GM19438 (cell line): ENCODE measurements at regions not wholly inside any gene's neighbourhood (a gene's known extent, or its start where the extent isn't known, plus 50 kb on each side); places are given as distances from the start of the nearest gene placed in this dataset.

Experiments
- ATAC-seq: cut with Tn5 transposase; IDR thresholded peaks from one replicate; pipeline ENCODE4 v1.9.1; 2021; ENCODE audit warnings: low read depth; ENCODE audit not compliant: unreplicated experiment

DNA sequence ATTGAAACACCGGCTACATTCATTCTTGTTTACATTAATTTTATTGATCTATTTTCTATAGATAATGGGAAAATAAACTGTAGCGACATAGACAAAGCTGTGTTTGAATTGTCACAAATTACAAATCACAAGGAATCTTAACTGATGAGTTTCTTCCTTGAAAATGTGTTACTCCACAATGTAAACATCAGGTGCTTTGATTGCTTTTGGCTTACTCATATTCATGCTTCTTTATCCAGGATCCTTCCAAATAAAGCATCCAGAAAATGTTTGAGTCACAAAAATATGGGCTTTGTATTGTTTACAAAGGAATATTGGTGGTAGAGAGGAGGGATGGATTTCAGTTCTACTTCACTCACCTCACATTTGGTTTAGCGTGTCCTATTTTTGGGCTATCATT lies 64.0 kb downstream of the BMP2 start:
- ATAC-seq: no peak

DNA sequence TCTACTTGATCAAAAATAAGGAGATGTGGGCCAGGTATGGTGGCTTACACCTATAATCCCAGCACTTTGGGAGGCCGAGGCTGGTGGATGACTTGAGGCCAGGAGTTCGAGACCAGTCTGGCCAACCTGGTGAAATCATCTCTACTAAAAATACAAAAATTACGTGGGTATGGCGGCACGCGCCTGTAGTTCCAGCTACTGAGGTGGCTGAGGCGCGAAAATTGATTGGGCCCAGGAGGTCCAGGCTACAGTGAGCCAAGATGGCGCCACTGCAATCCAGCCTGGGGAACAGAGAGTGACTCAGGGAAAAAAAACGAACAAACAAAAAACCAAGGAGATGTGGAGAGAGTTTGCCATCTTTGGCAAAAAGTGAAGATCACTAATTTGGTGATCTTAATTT lies 65.3 kb downstream of the BMP2 start:
- no peak for ATAC-seq

DNA sequence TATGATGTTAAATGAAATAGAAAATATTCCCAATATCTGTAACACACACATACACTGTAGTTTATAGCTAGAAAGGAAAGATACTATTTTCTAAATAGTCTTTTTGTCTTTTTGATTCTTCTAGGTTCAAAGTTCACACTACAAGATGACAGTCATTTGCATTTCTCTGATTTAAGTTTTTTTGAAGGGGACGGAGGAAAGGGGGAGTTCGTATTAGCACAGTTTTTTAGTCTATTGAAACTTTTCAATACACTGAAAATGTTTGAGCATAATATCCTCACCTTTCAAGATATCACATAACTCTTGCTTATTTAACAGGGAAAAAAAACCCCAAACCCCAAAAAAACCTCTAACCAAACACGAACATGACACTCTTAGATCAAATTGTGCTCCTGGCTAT lies 68.1 kb downstream of the BMP2 start:
- no peak for ATAC-seq

DNA sequence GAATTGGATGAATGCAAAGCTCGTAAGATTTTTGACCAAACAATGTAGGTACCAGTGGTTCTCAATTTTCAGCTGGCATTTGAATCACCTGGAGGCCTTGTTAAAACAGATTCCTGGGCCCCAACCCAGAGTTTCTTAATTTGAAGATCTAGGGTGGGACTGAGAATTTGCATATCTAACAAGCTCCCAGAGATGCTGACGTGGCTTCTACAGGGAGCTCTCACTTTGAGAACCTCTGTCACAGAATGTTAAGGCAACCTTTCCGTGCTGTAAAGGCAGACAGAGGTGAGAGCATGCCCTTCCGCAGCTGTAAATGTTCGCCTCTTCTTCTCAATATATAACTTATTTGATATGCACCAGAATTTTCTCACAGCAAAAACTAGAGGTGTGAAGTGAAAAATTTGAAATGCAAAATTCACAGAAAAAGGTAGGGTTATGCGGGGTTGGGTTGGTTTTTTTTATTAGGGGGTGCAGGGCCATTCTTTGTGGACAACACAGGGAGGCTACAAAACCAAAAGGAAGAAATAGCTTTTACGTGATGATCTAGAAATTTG lies 69.4 kb downstream of the BMP2 start:
- no peak for ATAC-seq

DNA sequence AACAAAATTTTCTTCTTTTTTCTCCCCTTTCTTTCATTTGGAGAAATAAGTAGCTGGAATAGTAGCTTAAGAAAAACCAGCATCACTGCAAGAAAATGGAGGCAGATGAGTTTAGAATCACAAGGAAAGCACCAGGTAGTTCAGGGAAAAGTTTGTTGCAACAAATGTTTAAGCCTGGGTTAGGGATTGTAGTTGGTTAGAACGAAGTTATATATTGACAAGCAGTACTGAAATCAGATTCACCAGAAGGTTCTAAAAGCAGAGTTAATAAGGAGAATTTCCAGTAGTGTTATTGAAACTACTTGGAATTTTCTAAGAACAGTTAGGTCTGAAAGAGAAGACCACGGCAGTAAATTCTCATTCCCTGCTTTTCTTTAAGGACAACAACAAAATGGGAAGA lies 70.2 kb downstream of the BMP2 start:
- no peak for ATAC-seq

DNA sequence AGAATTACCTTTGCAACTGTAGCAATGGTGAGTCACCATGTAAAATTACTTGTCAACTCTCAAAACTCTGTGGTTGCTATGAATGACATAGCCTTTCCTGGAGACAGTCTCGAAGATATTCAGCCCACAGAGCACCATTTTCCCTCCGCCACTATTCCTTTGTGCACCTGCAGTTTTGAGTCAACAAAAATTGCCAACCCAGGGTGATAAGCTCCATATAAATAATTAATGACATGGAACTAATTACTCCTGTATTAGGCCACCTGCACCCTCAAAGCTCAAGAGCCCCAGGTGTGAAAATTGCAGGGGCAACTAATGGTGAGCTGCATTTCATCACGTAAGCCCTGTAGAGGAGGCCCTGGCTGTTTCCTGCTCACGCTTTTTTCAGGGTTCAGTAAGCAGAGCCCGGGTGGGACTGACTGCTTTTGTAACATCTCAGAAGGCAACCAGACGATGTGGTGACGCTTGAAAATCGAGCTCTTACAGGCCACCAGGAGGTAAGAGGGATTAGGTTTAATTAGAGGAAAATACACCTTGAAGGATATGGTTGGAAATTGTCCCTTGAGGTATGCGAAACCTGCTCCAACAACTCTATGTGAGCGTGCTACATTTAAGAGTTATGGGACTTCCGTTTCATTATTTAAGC lies 70.8 kb downstream of the BMP2 start:
- ATAC-seq: no peak

DNA sequence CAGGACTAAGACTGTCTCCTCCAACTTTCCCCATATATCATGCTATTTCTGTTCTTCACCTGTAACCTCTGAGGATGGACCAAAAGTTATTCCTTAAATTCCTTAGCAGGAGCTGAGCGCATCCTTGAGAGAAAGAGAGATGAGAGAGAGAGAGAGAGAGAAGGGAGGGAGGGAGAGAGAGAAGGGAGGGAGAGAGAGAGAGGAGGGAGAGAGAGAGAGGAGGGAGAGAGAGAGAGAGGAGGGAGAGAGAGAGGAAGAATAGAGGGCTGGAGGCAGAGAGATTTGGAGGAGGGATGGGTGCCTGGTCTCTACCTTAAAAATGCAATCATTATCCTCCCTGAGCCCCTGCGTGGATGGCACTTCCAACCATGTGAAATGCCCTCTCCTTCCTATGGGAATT lies 73.6 kb downstream of the BMP2 start:
- ATAC-seq: no peak

DNA sequence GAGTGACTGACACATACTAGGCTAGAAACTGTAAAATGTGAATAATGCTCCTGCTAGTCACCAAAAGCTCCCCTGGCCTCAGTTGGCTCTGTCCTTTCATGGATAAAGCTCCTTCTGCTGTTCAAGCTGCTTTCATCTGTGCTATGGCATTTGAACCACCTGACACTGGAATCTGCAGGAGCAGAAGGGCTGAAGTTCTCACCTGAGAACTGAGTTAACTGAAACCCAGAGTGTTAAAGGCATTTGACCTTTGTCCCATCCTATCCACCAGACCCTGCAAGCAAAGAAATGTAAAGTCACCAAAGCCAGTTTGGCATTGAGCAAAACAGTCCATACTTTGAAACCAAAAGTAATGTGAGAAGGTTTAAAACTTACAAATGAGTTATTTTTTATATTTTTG lies 77.7 kb downstream of the BMP2 start:
- ATAC-seq: no peak

DNA sequence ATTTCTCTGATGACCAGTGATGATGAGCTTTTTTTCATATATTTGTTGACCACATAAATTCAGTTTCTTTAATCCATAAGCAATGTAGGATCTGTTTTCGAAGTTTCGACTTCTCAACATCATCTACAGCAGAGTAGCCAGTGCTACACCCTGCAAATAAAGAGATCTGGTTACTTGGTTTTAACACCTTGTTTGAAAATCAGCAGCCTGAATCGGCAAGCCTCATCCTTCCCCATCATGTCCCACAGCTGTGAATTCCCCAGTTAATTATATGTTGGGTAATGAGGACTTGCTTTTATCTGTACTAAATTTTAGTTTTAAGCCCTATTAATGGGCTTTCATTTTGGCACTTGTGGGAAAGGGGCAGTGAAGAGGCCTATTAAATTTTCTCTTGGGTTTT lies 80.6 kb downstream of the BMP2 start:
- no peak for ATAC-seq

DNA sequence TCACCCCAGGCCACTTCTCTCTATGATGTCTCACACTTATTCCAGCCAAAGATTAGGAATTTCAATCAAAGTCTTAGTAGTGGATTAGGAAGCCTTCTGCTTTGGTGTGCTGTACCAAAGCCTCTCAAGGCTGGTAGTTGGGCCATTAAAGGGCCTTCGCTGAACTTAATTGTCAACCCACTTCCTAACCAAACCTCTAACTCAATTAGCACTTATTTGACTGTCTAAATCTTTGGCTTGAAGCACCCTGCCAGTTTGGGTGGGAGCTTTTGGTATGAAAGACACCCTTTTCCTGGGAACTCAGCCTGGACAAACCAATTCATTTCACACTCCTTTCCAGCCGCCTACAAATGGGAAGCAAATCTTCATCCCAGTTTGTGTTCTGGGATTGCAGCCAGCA lies 81.5 kb downstream of the BMP2 start:
- ATAC-seq: no peak

DNA sequence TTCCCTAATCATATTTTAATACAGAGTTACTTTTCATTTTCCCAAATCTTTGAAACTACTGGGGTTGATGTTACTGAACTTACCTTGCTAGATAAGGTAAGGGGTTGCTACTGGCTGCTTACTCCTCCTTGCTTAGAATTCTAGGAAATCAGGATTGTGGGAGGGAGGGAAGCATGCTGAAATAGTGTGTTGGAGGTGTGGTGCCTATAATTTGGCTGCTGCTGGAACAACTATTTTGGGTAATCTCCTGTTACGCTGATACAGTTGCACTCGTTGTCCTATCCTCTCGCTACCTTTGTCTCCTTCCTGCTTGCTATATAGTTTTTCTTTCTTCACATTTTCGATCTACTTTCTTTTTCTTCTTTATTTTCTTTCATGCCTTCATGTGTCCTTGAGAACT lies 83.7 kb downstream of the BMP2 start:
- no peak for ATAC-seq

DNA sequence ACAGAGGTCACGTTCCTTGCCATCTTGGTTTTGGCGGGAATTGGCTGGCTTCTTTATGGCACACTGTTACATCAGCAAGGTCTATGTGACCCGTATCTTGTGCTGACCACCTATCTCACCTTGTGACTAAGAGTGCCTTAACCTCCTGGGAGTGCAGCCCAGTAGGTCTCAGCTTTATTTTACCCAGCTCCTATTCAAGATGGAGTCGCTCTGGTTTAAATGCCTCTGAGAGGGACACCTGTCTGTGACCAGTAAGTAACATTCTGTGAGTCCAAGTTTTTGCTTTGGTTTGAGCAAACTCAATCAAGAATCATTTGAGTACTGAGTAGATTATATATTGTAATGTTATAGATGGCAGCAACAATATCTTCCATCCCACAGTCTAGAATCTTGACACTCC lies 85.0 kb downstream of the BMP2 start:
- ATAC-seq: no peak

DNA sequence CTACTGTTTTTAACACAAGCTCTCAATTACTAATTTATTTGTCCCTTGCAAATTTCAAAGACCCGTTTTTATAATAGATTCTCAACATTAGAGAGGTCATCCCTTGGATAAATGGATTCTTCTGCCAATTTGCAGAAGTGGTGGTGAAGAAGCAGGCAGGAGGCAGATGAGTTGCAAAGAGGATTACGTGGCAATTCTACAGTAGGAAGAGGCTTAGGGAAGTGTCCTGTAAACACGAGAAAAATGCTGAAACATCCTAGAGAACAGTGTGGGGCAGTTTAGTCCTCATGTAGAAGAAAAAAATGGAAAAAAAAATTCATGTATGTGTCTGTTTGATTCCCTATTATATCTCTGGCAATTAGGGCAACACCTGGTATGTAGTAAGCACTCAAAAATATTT lies 87.6 kb downstream of the BMP2 start:
- ATAC-seq: no peak

DNA sequence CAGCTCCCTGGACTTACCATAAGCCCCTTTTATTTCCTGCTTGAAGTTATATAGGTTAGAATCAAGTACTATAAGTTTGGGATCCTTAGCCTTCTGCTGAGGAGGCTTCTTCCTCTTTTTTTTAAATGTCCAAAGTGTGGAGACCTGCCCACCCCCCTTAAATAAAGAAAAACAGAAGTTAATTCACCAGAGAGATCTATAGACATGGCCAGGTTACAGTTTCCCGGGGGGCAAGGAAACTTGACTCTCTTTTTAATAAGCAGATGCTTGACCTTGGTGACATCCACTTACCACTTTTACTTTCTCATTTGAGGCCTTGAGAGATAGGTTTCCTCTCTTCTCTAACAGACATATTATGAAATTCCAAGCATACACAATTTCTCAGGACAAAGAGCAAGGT lies 88.3 kb downstream of the BMP2 start:
- no peak for ATAC-seq

DNA sequence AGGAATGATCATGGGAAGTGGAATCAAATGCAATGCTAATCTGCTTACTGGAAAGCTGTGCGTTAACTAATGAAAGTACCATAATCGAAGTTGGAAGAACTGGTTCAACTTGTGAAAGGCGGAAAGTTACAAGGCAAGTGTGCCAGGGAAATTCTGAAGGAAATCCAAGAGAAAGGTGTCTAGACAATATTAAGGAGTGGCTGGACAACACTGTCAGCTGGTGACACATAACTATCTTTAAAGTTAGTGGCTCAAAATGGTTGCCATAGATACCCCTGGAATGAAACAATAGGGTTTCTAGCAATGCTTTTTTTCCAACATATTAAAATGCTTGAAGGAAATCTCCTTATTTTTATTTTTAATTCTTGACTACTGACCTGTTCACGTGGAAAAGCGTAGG lies 90.4 kb downstream of the BMP2 start:
- ATAC-seq: no peak

DNA sequence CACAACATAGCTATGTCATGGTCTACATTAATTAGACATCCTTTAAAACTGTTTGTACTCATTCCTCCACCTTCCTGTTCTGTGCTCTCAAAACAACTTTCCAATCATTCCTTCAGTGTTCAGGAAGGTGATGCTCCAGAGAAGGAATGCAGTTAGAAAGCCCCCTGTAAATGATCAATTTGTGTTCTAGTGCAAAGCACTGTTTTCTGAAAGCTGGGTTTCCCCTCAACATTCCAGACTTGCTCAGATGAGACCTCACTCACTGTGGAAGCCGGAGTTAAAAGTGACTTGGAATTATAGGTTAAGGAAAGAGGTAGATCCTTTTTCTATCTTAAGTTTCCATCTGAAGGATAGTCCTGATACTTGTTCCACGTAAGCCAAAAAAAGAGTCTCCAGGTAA lies 95.9 kb downstream of the BMP2 start:
- ATAC-seq: no peak

DNA sequence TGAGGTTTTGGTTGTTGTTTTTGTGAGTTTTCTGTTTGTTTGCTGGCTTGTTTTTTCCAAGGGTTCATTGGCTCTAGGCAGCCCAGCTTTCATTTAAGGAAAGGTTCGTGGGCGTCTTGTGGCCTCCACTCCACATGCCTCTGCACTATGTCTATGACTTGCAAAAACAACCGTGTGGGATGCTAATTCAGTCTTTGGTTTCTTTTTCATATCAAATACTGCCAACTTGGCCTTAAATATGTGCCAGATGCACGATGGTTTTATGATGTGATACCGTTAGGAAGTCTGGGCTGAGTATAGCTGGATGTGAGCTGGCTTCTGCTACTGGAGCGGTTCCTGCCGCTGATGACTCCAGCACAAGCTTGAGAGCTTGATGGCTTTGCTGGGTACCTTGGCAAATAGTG lies 96.3 kb downstream of the BMP2 start:
- ATAC-seq: no peak

DNA sequence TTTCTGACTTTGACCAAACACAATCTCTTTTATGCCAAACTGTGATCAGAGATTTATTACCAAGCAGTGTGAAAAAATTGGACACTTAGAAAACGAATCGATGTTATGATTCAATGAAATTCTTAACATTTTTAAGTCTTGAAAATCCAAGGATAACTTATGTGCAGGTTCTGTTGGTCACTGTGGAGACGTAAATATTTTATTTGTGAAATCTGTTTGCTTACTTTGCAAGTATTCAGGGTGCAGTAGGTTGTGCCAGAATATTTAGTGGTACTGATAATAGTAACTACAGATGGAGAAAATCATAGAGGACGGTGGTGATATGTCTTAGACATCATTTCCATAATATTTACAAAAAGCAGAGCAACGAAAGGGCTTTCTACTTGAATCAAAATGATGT lies 97.3 kb downstream of the BMP2 start:
- ATAC-seq: no peak

DNA sequence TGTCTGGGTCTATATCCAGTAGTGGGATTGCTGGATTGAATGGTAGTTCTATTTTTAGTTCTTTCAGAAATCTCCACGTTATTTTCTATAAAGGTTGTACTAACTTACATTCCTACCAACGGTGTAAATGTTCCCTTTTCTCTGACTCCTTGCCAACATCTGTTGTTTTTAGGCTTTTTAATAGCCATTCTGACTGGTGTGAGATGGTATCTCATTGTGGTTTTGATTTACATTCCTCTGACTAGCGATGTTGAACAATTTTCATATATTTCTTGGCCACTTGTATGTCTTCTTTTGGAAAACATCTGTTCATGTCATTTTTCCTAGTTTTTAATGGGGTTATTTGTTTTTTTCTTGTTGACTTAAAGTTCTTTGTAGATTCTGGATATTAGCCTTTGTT lies 99.3 kb downstream of the BMP2 start:
- ATAC-seq: no peak

DNA sequence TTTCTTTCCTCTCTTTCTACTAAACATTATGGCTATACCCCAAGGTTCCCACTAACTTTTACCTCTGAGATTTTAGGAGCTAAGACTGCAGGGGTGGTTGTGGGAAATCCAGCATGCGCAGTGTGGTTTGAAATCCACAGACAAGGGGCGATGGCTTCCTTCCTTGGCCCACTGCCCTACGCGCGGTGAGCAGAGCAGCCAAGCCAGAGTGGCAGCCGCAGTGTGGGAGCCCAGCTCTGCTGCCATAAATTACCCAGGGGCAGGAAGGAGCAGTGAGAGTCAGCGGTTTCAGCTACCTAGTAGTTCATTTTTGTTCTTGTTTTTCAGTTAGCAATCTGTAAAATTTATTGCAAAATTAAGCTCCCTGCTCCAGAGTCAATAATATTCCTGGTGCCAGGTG lies 101.4 kb downstream of the BMP2 start:
- no peak for ATAC-seq

DNA sequence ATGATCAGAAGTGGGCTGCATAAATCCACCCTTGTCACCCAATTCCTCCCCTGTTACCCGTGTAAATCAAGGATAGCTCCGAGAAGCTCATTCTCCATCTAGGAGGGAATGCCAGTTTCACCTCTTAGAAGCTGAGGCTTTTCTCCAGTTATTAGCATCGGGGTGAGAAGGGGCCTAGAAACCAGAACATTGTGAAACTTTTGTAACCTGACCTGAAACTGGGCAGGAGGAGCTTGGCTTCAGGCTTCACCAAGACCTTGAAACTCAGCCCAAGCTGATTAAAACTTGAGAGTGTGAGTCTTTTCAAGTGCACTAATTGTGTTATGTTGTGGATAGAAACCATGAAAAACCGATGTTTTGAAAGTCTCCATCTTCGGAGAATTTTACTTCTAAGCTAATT lies 103.1 kb downstream of the BMP2 start:
- no peak for ATAC-seq

DNA sequence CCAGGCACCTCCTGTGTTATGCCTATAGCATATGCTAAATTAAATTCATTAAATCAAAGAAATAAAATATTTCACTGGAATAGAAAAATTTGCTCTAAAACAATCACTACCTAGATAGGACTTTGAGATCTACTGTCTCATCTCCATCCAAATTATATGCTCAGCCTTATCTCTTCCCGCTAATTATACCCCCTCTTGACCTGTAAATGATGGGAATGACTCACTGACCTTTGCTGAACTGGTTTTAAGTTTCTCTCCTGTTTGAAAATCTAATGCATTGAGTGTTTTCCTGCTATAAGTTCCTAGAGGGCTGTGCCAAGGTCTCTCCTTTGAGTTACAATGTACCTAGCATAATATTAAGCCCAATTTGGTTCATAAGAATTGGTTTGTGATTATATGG lies 110.1 kb downstream of the BMP2 start:
- ATAC-seq: no peak
